ENCODE measurements at regions not wholly inside any gene's neighbourhood (a gene's known extent, or its start where the extent isn't known, plus 50 kb on each side); places are given as distances from the start of the nearest gene placed in this dataset.

DNA sequence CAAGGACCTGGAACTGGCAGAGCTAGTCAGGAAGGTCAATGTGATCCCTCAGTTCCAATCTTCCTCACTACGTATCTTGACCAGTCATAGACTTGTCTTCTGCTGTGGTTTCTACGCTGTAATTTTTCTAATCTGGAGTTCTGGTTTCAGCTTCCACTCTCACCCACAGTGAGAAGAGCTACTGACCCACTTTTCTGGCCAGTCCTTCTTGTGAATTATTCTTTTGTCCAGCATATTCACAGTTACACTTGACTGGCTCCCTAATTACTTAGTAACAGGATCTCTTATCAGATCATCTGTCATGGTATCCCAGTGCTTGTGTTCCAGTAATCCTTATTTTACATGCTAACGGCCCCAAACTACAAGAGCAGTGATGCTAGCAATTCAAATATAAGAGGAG is 72.4 kb upstream of the MME start:
- H3K4me3 ChIP-seq (ENCODE audit: insufficient read depth, low read length): no peak overlapping the region
- H3K27ac ChIP-seq (ENCODE audit: low read depth, low read length): no peak overlapping the region
- no peaks in the 10 kb centered on the region for H3K36me3 ChIP-seq (ENCODE audit: insufficient read depth, low read length)
- no peaks in the 10 kb centered on the region for H3K27me3 ChIP-seq (ENCODE audit: insufficient read depth, low read length)
- no peaks in the 10 kb centered on the region for H4K20me1 ChIP-seq (ENCODE audit: insufficient read depth, low read length)
- no peaks in the 10 kb centered on the region for H3K9me3 ChIP-seq (ENCODE audit: low read depth, low read length)
- no peak for DNase-seq (ENCODE audit: insufficient read length, low spot score, missing footprints)
- no peaks in the 10 kb centered on the region for H3K4me1 ChIP-seq (ENCODE audit: insufficient read depth, low read length)
- no peak overlapping the region for H2AFZ ChIP-seq (ENCODE audit: low read length)
- TF ChIP-seq CTCF (IDR thresholded peaks at IDR 0.05; ENCODE audit: extremely low read depth, low read depth, low read length): no peak
- no peaks in the 10 kb centered on the region for H3K79me2 ChIP-seq (ENCODE audit: insufficient read depth, low read length)
- H3K4me2 ChIP-seq (ENCODE audit: insufficient read depth, low read length): no peak overlapping the region

GRCh38 chr3:155001289-155002010 is 78.7 kb upstream of the MME start:
- H4K20me1 ChIP-seq (ENCODE audit: insufficient read depth, low read length): no peaks in the 10 kb centered on the region
- DNase-seq (ENCODE audit: insufficient read length, low spot score, missing footprints): no peak
- H3K79me2 ChIP-seq (ENCODE audit: insufficient read depth, low read length): no peaks in the 10 kb centered on the region
- no peaks in the 10 kb centered on the region for H3K9me3 ChIP-seq (ENCODE audit: low read depth, low read length)
- H3K4me1 ChIP-seq (ENCODE audit: insufficient read depth, low read length): no peaks in the 10 kb centered on the region
- no peak overlapping the region for H3K4me3 ChIP-seq (ENCODE audit: insufficient read depth, low read length)
- H2AFZ ChIP-seq (ENCODE audit: low read length): no peak overlapping the region
- no peak overlapping the region for H3K4me2 ChIP-seq (ENCODE audit: insufficient read depth, low read length)
- no peak overlapping the region for H3K27ac ChIP-seq (ENCODE audit: low read depth, low read length)
- no peaks in the 10 kb centered on the region for H3K27me3 ChIP-seq (ENCODE audit: insufficient read depth, low read length)
- H3K36me3 ChIP-seq (ENCODE audit: insufficient read depth, low read length): no peaks in the 10 kb centered on the region
- no peak for TF ChIP-seq CTCF (IDR thresholded peaks at IDR 0.05; ENCODE audit: extremely low read depth, low read depth, low read length)

- H4K20me1 ChIP-seq (ENCODE audit: insufficient read depth, low read length): no peaks in the 10 kb centered on the region
Measured at GRCh38 chr3:154992655-154993054, 87.5 kb upstream of the MME start.

DNA sequence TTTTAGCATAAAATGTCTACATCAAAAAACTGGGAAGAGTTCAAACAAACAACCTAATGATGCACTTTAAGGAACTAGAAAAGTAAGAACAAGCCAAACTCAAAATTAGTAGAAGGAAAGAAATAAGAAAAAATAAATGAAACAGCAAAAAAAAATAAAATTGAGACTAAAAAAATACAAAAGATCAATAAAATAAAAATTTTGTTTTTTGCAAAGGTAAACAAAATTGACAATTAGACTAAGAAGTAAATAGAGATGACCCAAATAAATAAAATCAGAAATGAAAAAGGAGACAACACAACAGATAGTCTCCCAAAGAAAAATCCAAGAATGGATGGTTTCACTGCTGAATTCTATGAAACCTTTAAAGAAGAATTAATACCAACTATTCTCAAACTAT is 89.6 kb upstream of the MME start:
- Histone ChIP-seq H4K20me1 (ENCODE audit: insufficient read depth, low read length) (no peaks in the 10 kb centered on the region), H3K27me3 (ENCODE audit: insufficient read depth, low read length) (no peaks in the 10 kb centered on the region), H3K27ac (ENCODE audit: low read depth, low read length) (no peak overlapping the region), H3K79me2 (ENCODE audit: insufficient read depth, low read length) (no peaks in the 10 kb centered on the region), H3K4me1 (ENCODE audit: insufficient read depth, low read length) (no peaks in the 10 kb centered on the region), H3K9me3 (ENCODE audit: low read depth, low read length) (no peaks in the 10 kb centered on the region), H3K4me3 (ENCODE audit: insufficient read depth, low read length) (no peak overlapping the region), H3K4me2 (ENCODE audit: insufficient read depth, low read length) (no peak overlapping the region), H2AFZ (ENCODE audit: low read length) (no peak overlapping the region), H3K36me3 (ENCODE audit: insufficient read depth, low read length) (no peaks in the 10 kb centered on the region)
- TF ChIP-seq CTCF (IDR thresholded peaks at IDR 0.05; ENCODE audit: extremely low read depth, low read depth, low read length): no peak
- no peak for DNase-seq (ENCODE audit: insufficient read length, low spot score, missing footprints)

More at GRCh38 chr3:154992655-154993054, 87.5 kb upstream of the MME start:
- Histone ChIP-seq H3K4me1 (ENCODE audit: insufficient read depth, low read length) (no peaks in the 10 kb centered on the region), H3K27ac (ENCODE audit: low read depth, low read length) (no peak overlapping the region), H3K4me2 (ENCODE audit: insufficient read depth, low read length) (no peak overlapping the region), H2AFZ (ENCODE audit: low read length) (no peak overlapping the region), H3K9me3 (ENCODE audit: low read depth, low read length) (no peaks in the 10 kb centered on the region), H3K36me3 (ENCODE audit: insufficient read depth, low read length) (no peaks in the 10 kb centered on the region), H3K79me2 (ENCODE audit: insufficient read depth, low read length) (no peaks in the 10 kb centered on the region), H3K4me3 (ENCODE audit: insufficient read depth, low read length) (no peak overlapping the region), H3K27me3 (ENCODE audit: insufficient read depth, low read length) (no peaks in the 10 kb centered on the region)
- no peak for DNase-seq (ENCODE audit: insufficient read length, low spot score, missing footprints)
- no peak for TF ChIP-seq CTCF (IDR thresholded peaks at IDR 0.05; ENCODE audit: extremely low read depth, low read depth, low read length)
